IMR-90 (cell line): ENCODE measurements at regions not wholly inside any gene's neighbourhood (a gene's known extent, or its start where the extent isn't known, plus 50 kb on each side); places are given as distances from the start of the nearest gene placed in this dataset.

Experiments used
- BHLHE40 ChIP-seq: fragments of 150-350 bp; IDR thresholded peaks from 2 replicates; pipeline ENCODE4 v1.6.1; 2016; ENCODE audit warnings: mild to moderate bottlenecking, low read depth, low read length
- CEBPB ChIP-seq: IDR thresholded peaks from 2 replicates; pipeline ENCODE4 v1.6.1; 2012; ENCODE audit warnings: low read depth, low read length, improper control_type of control experiment
- CHD1 ChIP-seq: IDR thresholded peaks from 2 replicates; pipeline ENCODE4 v1.6.1; 2012; ENCODE audit warnings: low read depth, low read length, improper control_type of control experiment
- FOS ChIP-seq: fragments of 150-350 bp; IDR thresholded peaks from 2 replicates; pipeline ENCODE4 v1.6.1; 2016; ENCODE audit warnings: low read depth, low read length
- MAFK ChIP-seq: IDR thresholded peaks from 2 replicates; pipeline ENCODE4 v1.6.1; 2012; ENCODE audit warnings: low read depth, low read length, improper control_type of control experiment
- POLR2A ChIP-seq: IDR thresholded peaks from 2 replicates; pipeline ENCODE4 v1.6.1; 2012; ENCODE audit warnings: mild to moderate bottlenecking, low read depth, low read length
- RAD21 ChIP-seq: IDR thresholded peaks from 2 replicates; pipeline ENCODE4 v1.6.1; 2012; ENCODE audit warnings: low read length, improper control_type of control experiment
- RCOR1 ChIP-seq: IDR thresholded peaks from 2 replicates; pipeline ENCODE4 v1.6.1; 2012; ENCODE audit warnings: mild to moderate bottlenecking, low read length, improper control_type of control experiment; ENCODE audit not compliant: insufficient replicate concordance
- RFX5 ChIP-seq: IDR thresholded peaks from 2 replicates; pipeline ENCODE4 v1.8.0; 2012; ENCODE audit warnings: low read depth, mild to moderate bottlenecking, low read length, moderate library complexity
- SMC3 ChIP-seq: fragments of 150-350 bp; IDR thresholded peaks from 2 replicates; pipeline ENCODE4 v1.6.1; 2016; ENCODE audit warnings: low read depth, mild to moderate bottlenecking, antibody characterized with exemption, low read length, moderate library complexity
- TF ChIP-seq, protein P1 (sequence below): conservative IDR thresholded peaks from 2 replicates; pipeline ENCODE4 v1.5.1; 2012; ENCODE audit warnings: mild to moderate bottlenecking, low read depth, low read length, improper control_type of control experiment

DNA sequence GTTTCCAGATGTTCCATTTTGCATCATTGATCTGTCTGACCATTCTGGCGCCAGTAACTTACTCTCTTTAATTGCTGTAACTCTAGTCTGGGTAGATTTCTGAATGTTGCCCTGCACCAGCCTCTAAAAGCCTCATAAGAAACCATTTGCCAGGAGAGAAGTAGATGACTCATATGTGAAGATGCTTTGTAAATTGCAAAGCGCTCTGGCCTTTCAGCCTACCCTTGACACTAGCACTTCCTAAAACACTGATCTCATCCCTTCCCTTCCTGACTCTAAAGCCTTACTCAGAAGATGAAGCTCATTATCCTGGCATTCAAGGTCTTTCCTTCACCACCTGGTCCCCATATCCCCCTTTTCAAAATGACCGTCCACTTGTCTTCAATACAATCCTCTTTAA lies 193.2 kb upstream of the MEX3C start:
- TF ChIP-seq, protein P1, sequence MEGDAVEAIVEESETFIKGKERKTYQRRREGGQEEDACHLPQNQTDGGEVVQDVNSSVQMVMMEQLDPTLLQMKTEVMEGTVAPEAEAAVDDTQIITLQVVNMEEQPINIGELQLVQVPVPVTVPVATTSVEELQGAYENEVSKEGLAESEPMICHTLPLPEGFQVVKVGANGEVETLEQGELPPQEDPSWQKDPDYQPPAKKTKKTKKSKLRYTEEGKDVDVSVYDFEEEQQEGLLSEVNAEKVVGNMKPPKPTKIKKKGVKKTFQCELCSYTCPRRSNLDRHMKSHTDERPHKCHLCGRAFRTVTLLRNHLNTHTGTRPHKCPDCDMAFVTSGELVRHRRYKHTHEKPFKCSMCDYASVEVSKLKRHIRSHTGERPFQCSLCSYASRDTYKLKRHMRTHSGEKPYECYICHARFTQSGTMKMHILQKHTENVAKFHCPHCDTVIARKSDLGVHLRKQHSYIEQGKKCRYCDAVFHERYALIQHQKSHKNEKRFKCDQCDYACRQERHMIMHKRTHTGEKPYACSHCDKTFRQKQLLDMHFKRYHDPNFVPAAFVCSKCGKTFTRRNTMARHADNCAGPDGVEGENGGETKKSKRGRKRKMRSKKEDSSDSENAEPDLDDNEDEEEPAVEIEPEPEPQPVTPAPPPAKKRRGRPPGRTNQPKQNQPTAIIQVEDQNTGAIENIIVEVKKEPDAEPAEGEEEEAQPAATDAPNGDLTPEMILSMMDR = no peak
- TF ChIP-seq BHLHE40 (no peak), CEBPB (no peak), RAD21 (no peak), SMC3 (no peak), POLR2A (no peak), RFX5 (no peak), CHD1 (no peak), FOS (no peak), RCOR1 (no peak), MAFK (no peak)
